ENCODE measurements at regions not wholly inside any gene's neighbourhood (a gene's known extent, or its start where the extent isn't known, plus 50 kb on each side); places are given as distances from the start of the nearest gene placed in this dataset.

DNA sequence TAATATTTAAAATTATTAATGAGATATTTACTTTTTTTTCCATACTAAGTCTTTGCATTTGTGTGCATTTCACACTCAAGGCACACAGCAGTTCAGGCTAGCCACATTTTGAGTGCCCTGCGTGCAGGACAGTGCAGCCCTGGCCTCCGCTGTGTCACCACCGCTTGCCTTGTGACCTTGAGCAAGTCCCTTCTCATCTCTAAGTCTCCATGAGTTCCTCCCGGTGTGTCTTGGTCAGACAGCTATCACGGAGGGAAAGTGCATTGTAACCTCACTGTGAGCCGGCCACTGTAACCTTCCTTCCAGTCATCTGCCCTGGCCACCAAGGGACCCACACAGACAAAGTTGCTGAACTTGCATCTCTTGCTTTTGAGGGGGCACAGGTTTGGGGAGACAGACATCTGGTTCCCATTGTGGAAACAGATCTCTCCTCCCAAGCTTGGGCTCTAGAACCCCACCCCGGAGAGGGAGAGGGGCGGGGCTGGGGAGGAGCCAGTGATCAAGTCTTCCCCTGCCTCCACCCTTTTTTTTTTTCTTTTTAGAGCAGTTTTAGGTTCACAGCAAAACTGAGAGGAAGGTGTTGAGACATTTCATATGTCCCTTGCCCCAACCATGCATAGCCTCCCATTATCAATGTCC is 96.8 kb downstream of the C9orf50 start:
- TF ChIP-seq, protein P1, sequence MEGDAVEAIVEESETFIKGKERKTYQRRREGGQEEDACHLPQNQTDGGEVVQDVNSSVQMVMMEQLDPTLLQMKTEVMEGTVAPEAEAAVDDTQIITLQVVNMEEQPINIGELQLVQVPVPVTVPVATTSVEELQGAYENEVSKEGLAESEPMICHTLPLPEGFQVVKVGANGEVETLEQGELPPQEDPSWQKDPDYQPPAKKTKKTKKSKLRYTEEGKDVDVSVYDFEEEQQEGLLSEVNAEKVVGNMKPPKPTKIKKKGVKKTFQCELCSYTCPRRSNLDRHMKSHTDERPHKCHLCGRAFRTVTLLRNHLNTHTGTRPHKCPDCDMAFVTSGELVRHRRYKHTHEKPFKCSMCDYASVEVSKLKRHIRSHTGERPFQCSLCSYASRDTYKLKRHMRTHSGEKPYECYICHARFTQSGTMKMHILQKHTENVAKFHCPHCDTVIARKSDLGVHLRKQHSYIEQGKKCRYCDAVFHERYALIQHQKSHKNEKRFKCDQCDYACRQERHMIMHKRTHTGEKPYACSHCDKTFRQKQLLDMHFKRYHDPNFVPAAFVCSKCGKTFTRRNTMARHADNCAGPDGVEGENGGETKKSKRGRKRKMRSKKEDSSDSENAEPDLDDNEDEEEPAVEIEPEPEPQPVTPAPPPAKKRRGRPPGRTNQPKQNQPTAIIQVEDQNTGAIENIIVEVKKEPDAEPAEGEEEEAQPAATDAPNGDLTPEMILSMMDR (IDR thresholded peaks at IDR 0.05): no peak
- no peak for TF ChIP-seq ZFX (IDR thresholded peaks at IDR 0.05; ENCODE audit: borderline replicate concordance)

All from 22Rv1 (cell line).